ENCODE measurements at regions not wholly inside any gene's neighbourhood (a gene's known extent, or its start where the extent isn't known, plus 50 kb on each side); places are given as distances from the start of the nearest gene placed in this dataset.
"Not testable (repeated sequence)": the region's sequence is repeated elsewhere in the genome, so short reads cannot be mapped to it uniquely, and the experiment has no call there.

- DNase-seq = no peak
These were observed 172.6 kb upstream of the BET1 start for GRCh38 chr7:94176694-94177200.

GRCh38 chr7:94177441-94177840 is 173.3 kb upstream of the BET1 start:
- no peak for DNase-seq

- no peak for DNase-seq
These were observed 174.1 kb upstream of the BET1 start for GRCh38 chr7:94178230-94178629.

- no peak for DNase-seq
These were observed 175.3 kb upstream of the BET1 start for GRCh38 chr7:94179466-94179865.

GRCh38 chr7:94182066-94182465 is 177.9 kb upstream of the BET1 start:
- no peak for DNase-seq

- no peak for DNase-seq
These were observed 178.6 kb upstream of the BET1 start for GRCh38 chr7:94182721-94183120.

GRCh38 chr7:94183289-94183749 is 179.2 kb upstream of the BET1 start:
- DNase-seq = no peak

- DNase-seq = no peak
These were observed 179.7 kb upstream of the BET1 start for GRCh38 chr7:94183891-94184290.

- DNase-seq = no peak
These were observed 184.2 kb upstream of the BET1 start for GRCh38 chr7:94188350-94188749.

GRCh38 chr7:94190599-94191061 is 186.5 kb upstream of the BET1 start:
- DNase-seq = no peak

GRCh38 chr7:94194426-94194825 is 190.3 kb upstream of the BET1 start:
- DNase-seq = not testable (repeated sequence)

- no peak for DNase-seq
These were observed 191.0 kb upstream of the BET1 start for GRCh38 chr7:94195201-94195600.

GRCh38 chr7:94195813-94196212 is 191.7 kb upstream of the BET1 start:
- no peak for DNase-seq

GRCh38 chr7:94205529-94205928 is 189.2 kb upstream of the COL1A2 start:
- no peak for DNase-seq

GRCh38 chr7:94206295-94206694 is 188.4 kb upstream of the COL1A2 start:
- DNase-seq = no peak

GRCh38 chr7:94212160-94212559 is 182.5 kb upstream of the COL1A2 start:
- no peak for DNase-seq

GRCh38 chr7:94216944-94217461 is 177.7 kb upstream of the COL1A2 start:
- DNase-seq = no peak

- DNase-seq = no peak
These were observed 176.9 kb upstream of the COL1A2 start for GRCh38 chr7:94217766-94218165.

GRCh38 chr7:94222516-94222915 is 172.2 kb upstream of the COL1A2 start:
- DNase-seq = no peak

GRCh38 chr7:94223375-94224084 is 171.2 kb upstream of the COL1A2 start:
- DNase-seq = no peak

GRCh38 chr7:94228223-94228622 is 166.5 kb upstream of the COL1A2 start:
- no peak for DNase-seq

- no peak for DNase-seq
These were observed 166.0 kb upstream of the COL1A2 start for GRCh38 chr7:94228678-94229077.

- no peak for DNase-seq
These were observed 163.4 kb upstream of the COL1A2 start for GRCh38 chr7:94231305-94231704.

- no peak for DNase-seq
These were observed 157.7 kb upstream of the COL1A2 start for GRCh38 chr7:94236960-94237359.

GRCh38 chr7:94237417-94237816 is 157.3 kb upstream of the COL1A2 start:
- DNase-seq = no peak
